Amniotic epithelial cell (primary cell): ENCODE measurements at regions not wholly inside any gene's neighbourhood (a gene's known extent, or its start where the extent isn't known, plus 50 kb on each side); places are given as distances from the start of the nearest gene placed in this dataset.

Experiments used
- DNase-seq: peaks from one replicate; pipeline ENCODE4 v3.0.0-alpha.2; 2010; ENCODE audit warnings: low read depth

DNA sequence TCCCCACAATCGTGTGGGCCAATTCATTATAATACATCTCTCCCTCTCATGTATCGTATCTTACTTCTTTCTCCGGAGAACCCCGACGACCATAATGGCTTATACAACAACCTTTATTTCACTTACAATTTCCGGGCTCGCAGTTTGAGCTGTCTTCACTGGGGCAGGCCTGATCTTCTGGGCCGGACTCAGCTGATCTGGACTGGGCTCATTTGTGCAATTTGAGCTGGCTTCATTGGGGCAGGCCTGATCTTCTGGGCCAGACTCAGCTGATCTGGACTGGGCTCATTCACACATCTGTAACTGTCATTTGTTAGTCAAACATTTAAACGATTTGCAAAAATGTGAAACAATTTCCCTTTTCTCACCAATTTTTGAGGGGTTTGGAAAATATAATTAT is 171.5 kb upstream of the FRG1 start:
- DNase-seq = no peak

DNA sequence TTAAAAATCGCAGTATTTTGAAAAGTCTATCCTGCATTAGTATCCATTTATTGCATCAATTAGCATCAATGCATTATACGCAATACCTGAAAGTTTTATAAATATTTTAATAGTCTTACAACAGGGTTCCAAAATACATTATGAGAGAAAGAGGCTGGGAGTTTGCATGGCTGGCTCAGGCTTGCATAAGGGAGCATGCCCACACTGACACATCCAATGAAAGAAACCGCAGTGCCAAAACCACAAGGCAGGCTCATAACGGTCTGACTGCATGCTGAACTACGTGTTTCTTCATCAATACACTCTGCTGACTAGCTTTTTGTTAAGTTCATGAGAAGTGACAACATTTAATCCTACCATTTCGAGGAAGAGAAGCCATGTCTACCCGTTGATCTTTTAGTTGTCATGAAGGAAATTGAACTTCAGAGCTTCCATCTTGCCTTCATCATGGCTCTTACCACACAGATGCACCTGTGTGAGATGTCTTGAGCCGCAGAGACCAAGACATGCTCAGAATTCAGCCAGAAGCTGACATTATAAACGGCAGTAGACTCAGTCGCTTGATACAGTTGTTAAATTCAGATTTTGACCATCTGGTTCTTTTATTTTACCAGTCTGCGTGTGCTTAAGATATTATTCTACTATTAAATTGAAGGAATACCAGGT is 168.8 kb upstream of the FRG1 start:
- no peak for DNase-seq

DNA sequence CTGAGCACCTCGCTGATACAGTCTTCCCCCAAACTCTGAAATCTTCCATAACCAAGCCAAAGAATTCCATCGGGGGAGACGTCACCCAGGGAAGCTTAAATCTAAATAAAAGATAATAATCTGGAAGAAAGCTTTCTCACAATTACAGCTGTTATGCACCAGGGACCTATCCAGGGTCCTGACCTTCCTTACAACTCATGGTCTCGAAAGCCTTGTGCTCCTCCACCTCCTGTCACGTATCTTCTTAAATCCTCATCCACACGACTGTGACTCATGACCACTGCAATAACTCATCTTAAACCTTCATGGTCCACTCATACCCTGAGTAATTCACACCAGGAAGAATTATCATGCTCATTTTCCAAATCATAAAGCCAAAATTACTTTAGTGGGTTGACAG is 166.8 kb upstream of the FRG1 start:
- DNase-seq = no peak

DNA sequence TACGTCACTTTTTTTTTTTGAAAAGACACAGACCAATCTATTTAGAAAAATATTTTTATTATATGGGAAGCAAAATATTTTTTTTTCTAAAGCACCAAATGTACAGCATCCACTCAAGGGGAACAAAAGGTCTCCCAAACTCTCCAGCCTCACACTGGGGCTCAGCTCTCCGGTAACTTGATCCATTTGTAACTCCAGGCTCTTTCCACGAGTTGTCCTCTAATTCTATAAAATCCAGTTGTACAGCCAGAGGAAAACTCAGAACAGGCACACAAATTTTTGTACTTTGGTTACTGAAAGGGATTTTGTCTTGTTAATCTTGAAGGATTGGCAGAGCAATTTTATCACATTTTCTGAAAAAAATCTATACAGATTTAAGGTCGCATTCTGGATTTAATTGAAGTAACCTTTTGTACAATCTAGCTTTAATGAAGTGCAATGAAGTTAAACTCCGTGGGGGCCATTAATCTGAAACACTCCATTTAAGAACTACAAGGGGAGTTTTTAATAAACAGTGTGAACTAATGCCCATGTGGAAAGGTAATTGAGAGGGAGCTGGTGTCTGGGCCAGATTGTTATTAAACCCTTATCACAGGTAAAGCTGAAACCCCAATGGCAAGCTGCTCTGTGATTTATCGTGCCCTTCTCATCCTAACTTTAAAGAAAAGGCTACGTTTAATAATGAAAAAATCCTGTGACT is 161.2 kb upstream of the FRG1 start:
- no peak for DNase-seq

DNA sequence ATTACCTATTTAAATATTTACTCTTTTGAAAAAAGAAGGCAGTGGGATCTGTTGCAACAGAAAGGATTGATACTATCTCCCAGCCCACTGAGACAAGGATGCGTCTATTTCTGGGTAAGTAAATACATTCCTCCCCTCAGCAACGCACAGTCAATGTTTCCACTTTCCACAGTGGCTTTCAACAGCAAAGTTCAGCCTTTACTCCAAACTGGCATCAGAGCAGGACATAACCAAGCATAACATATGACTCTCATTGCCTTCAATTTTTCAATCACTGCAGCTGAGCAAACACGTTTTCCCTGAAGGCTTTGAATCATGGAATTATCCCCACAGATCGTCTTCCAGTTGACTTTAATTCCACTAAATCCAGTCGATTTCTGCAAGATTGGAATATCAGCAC is 160.3 kb upstream of the FRG1 start:
- DNase-seq = no peak

DNA sequence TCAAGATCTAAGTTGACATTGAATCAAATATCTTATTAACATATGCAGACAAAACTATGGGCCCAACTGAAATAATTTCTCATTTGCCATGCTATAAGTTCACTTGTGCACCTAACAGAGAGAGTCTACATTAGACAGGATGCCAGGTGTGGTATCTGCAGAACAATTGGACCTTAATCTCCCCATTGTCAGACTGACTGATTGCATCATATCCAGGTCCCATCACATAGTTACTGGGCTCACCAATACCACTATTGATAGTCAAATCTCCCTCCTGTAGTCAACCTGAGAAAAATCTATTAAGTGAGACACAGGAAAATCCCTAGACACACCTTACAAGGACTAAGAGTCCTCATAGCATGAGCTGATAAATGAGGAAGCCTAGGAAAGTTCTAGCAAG is 156.0 kb upstream of the FRG1 start:
- no peak for DNase-seq

DNA sequence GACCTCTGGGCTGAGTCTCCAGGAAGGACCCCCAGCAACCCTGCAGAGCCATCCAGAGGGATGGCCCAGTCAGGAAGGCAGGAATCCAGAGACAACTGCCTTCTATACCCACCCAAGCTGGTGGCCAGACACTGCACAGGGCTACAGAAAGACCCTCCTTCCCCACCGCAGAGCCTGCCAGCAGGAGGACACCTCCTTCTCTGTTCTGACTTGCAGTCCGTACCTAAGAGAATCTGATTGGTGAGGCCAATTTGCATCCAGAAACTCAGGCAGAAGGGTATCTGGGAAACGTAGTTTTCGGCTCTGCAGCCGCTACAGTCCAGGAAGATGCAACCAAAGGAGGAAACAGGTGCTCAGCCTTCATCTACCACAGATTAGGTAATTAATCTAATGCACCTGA is 155.4 kb upstream of the FRG1 start:
- DNase-seq = no peak

DNA sequence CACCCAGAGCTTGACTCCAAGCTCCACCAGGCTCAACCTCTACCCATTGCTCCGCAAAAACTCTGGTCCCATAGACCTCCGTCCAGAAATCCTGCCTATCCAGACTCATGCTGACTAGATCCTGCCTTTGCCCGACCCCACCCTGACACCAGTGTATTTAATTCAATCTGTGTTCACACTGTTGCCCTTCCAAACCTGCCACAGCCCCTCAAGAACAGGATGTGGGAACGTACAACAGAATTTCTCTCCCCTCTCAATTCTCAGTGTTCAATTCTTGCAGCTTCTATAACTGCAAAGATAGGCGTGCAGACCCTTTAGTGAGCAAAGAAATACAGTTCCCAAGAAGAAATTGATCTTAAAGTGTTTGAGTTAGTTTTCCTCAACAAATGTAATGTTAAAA is 154.2 kb upstream of the FRG1 start:
- no peak for DNase-seq

DNA sequence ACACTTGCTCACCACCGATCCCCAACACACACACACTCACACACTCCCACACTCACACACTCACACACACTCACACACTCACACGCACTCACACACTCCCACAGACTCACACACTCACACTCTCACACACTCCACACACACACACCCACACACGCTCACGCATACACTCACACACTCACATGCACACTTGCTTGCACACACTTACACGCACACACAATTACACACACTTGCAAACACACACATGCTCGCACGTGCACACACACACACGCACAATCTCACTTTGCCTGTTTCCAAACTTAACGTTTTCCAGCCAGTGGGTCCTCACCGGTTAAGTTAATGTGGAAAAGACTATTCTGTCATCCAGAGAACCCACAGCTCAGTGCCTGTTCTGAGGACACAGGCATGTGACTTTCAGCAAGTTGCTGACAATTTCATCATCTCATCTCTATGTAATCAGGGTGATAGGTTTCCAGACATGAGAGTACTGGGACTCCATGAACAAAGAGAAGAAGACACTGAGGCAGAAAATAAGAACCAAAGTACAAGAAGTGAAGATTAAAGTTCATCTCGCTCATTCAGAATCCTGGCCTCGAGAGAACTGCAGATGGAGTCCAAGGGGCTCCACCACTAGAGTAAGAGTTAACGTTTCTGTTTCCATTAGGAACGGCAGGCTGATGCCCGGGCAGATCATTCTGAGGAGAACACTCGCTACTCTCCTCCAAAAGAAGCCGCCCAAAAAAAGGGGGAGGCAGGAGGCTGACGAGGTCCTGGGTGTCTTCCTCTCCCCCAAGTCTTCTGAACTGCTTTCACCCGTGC is 153.2 kb upstream of the FRG1 start:
- no peak for DNase-seq

DNA sequence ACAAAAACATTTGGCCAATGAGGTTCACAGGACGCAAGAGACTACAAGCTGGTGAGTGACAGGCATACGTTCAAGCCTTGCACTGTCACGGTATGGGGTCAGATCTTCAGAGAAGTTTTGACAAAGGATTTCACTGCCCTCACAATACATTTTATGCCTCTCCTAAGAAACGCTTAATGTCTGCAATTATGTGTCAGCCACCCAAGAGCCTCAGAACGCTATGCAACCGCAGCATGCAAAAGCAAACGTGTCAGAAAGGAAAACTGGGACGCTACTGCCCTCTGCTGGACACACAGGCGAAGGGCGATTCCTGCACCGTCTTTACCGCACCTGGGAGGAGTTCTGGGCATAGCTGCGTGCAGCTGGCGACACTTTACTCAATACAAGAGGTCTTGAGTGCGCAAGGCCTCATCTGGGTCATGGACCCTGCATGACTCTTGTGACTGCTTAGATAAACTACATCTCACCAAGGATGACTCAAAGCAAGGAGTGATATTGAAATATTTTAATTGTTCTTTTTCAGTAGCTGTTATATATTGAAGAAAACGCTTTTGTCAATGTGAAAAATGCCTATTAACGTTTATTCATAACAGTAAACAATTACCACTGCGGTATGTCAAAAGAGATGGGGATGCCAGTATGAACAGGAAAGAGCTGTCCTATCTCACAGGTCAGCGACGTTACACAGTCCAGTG is 147.6 kb upstream of the FRG1 start:
- peak; percentile 29 for DNase-seq

DNA sequence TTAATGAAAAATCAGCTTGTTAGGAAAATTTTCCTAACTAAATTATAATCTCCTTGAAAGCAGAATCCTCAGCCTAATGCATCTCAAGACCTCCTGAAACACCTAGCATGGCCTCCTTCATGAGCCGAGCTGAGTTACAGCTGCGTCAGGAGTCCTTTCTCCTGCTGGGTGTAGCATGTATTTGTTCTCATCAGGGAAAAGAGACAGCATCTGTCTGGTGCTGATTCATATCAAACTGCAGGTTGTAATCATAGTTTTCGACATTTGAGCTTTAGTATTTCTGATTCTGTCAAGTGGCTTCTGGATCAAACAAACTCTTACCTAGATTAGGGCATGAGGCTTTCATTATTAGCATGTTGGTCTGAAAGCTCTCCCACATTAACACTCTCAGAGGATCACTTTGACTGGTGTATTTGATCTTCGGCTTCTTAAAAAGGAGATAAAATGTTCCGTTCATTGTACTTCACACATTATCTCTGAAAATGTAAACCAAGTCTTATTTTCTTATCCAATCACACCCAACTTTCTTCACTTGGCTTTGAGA is 140.1 kb upstream of the FRG1 start:
- no peak for DNase-seq

DNA sequence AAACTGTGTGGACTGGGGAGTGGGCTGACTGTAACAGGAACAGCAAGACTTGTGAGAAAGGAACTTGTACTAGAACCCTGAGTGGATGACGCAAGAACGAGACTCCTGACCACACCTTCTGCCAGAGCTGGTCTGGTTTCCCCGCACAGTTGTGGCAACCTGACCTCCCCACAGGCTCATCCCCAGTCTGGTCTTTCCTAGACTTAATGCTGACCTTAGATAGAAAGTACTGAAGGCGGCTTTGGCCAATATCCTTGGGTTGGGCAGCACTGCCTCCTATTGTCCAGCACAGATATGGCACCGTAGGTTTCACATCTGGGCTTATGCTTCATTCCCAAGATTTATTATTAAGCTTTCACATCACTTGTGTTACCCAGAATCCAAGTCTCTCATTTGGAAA is 137.8 kb upstream of the FRG1 start:
- no peak for DNase-seq

DNA sequence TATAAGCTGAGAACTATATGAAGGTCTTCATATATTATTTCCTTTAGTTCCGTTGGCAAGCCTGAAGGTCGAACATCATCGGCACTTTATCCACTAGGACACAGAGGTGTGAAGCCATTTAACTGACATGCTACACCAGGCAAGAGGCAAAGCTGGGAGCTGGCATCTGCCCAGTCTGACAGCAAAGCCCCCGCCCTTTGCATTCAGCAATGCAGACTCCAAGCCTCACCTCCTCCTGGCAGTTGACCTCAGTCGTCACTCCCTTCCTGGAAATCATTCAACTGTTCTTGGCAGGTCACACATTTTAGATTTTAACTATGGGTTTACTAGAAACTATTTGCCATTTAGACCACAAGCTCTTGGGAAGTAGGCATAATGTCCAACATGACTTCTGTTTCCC is 135.8 kb upstream of the FRG1 start:
- no peak for DNase-seq

DNA sequence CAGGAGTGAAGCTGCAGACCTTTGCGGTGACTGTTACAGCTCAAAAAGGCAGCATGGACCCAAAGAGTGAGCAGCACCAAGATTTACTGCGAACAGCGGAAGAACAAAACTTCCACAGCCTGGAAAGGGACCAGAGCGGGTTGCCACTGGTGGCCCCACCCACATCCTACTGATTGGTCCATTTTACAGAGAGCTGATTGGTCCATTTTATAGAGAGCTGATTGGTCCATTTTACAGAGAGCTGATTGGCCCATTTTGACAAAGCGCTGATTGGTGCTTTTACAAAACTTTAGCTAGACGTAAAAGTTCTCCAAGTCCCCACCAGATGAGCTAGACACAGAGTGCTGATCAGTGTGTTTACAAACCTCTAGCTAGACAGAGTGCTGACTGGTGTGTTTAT is 134.2 kb upstream of the FRG1 start:
- DNase-seq = no peak

DNA sequence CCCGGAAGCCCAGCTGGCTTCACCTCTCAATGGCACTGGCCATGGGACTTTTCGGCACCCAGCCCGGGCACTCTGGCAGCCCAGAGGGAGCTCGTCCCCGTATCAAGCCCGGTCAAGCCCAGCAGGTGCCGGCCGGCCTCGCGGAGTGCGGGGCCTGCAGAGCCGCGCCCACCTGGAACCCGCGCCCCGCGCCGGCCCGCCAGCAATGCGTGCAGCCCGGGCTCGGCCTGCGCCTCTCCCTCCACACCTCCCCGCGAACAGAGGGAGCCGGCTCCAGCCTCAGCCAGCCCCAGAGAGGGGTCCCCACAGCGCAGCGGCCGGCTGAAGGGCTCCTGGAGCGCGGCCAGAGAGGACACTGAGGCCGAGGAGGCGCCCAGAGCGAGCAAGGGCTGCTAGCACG is 133.6 kb upstream of the FRG1 start:
- no peak for DNase-seq

DNA sequence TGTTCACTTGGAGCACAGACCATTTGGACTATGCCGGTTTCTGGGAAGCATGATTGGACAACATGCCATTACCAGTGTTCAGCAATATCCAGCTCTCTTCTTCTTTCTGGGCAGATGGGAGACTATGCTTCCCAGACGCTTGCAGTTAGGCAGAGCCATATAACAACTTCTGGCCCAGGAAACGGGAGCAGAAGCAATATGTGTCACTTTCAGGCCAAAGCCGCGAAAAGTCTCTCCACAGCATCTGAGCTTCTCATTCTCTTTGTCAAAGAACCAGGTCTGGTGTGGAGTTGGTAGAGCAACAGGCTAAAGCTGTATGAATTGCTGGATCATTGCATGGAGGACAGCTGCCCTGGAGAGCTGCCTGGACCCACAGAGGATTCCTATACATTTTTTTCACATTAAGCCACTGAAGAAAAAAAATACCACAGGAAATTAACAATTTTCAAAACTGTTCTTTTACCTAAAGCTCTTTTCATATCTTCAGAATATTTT is 131.4 kb upstream of the FRG1 start:
- DNase-seq = no peak

DNA sequence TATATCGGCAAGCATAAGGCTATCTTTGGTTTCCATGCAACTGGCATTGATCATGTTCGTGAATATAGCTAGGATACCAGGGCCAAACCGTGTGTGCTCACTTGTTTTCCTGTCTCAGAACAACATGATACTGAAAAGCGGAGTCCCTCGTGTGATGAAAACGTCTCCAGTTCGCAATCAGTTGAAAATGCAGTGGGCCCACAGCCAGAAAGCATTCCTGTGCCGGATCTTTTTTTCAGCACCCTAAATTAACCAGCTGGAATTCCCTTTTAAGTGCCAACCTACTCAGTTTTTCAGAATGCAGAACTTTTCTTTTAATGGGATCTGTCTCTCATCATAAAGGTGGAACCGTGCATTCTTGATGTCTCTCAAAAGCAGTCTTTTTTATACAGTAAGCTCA is 130.8 kb upstream of the FRG1 start:
- no peak for DNase-seq

DNA sequence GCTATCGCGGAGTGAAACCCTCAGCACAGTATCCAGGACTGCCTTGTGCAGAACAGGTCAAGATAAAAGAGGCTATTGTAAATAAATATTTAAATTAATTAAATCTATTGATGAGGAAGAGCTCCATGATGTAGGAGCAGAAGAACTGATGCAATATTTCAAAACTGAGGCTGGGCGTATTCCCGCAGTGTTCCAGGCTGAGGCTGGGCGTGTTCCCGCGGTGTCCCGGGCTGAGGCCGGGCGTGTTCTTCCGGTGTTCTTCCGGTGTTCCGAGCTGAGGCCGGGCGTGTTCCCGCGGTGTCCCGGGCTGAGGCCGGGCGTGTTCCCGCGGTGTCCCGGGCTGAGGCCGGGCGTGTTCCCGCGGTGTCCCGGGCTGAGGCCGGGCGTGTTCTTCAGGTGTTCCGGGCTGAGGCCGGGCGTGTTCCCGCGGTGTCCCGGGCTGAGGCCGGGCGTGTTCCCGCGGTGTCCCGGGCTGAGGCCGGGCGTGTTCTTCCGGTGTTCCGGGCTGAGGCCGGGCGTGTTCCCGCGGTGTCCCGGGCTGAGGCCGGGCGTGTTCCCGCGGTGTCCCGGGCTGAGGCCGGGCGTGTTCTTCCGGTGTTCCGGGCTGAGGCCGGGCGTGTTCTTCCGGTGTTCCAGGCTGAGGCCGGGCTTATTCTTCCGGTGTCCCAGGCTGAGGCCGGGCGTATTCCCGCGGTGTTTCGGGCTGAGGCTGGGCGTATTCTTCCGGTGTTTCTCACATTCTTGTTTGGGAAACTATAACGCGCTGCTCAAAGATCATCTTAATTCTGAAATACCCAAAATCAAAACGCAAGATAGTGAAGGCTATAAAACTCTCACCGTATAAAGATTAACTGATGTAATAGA is 130.1 kb upstream of the FRG1 start:
- peak; percentile 11 for DNase-seq

DNA sequence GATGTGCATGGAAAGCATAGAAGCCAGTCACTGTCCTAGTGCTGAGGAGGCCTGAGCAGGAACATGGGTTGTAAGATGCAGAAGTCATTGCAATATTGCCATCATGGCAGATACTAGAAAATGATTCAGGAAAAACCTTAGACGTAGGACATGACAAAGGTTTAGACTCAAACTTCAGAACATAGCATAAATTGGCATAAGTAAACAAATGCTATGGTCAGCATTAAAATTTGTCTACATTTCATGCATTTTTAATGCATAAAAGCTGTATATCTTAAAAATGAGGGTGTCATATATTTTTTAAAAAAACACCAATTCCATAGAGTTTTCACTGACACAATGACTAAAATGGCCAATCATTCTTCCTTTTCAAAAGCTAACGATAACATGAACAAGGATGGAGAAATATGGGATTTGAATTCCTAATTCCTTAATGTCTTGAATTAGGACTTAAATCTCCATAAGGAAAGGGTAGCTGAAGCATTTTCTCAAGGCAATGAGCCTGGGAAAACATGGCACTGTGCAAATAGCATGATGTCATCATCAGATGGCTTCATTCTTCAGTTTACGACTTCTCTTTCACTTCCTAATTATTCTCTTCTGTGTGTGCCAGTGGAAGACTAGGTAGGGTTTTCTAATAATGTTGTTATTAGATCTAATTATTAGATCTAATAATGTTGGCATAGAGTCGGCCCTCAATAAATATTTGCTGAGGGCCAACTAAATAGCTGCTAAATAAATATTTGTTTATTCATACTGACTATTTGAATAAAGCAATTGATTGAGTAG is 125.1 kb upstream of the FRG1 start:
- no peak for DNase-seq

DNA sequence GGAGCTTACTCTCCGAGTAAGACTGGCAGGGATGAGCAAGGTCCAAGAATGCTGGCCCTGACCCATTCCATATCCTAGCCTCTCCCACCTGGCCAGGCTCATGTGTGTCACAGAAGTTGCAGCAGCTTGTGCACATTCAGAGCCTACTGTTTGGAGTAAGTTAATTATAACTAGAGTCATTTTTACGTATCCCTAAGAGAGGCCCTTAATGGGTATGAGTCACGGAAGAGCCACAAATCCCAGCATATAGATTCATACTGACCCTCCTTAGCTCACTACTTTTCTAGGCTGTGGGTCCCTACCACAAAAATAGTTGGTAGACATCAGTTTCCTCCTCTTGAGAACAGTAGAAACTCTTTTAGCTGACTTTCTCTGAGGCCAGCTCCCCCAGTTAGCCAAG is 118.3 kb upstream of the FRG1 start:
- DNase-seq = no peak
